Common myeloid progenitor, CD34-positive (primary cell): ENCODE measurements at regions not wholly inside any gene's neighbourhood (a gene's known extent, or its start where the extent isn't known, plus 50 kb on each side); places are given as distances from the start of the nearest gene placed in this dataset.

Source experiments
- CTCF ChIA-PET: fragments of 350-600 bp; sonication (Branson Sonifier 250); formaldehyde crosslinking; loops from one replicate; lab custom pipeline; 2021; ENCODE audit warnings: antibody characterized with exemption; lab: Charles Lee
- POLR2A ChIA-PET: fragments of 350-600 bp; sonication (Branson Sonifier 250); formaldehyde crosslinking; loops from one replicate; lab custom pipeline; 2021; ENCODE audit warnings: antibody characterized with exemption; lab: Charles Lee
- DNase-seq, 3 donors: peaks; one replicate each; pipeline versions ENCODE4 v3.0.0 to v3.0.0-alpha.2; 2013
- H3K27ac ChIP-seq, 2 experiments: 1 replicate in 1 of 2; 2 replicates in 1 of 2; pipeline ENCODE4 v1.7.0; 2013; ENCODE audit warnings: inconsistent platforms in 2 of 2, low read length in 2 of 2, mild to moderate bottlenecking in 2 of 2, low read depth in 1 of 2, moderate library complexity in 1 of 2; ENCODE audit not compliant: severe bottlenecking in 2 of 2, insufficient read depth in 1 of 2, poor library complexity in 1 of 2
- H3K27me3 ChIP-seq, 5 experiments: replicated peaks in 2 of 5; 1 replicate in 3 of 5; 2 replicates in 2 of 5; pipeline versions ENCODE4 v1.6.1 to v1.7.0; 2013; ENCODE audit warnings: low read length in 4 of 5, mild to moderate bottlenecking in 2 of 5, moderate library complexity in 2 of 5, inconsistent platforms in 1 of 5; ENCODE audit not compliant: insufficient read depth in 5 of 5, control insufficient read depth in 4 of 5
- H3K36me3 ChIP-seq, 4 experiments: 1 replicate in 2 of 4; 2 replicates in 2 of 4; pipeline versions ENCODE4 v1.6.1 to v1.7.0; 2013; ENCODE audit warnings: low read length in 3 of 4, control low read depth in 1 of 4, mild to moderate bottlenecking in 1 of 4; ENCODE audit not compliant: control insufficient read depth in 4 of 4, insufficient read depth in 4 of 4
- H3K4me1 ChIP-seq, 4 experiments: 1 replicate in 3 of 4; 2 replicates in 1 of 4; pipeline versions ENCODE4 v1.6.1 to v1.7.1; 2013; ENCODE audit warnings: low read length in 3 of 4, mild to moderate bottlenecking in 3 of 4, control low read depth in 1 of 4, inconsistent platforms in 1 of 4, moderate library complexity in 1 of 4; ENCODE audit not compliant: control insufficient read depth in 4 of 4, insufficient read depth in 4 of 4; ENCODE audit errors: control extremely low read depth in 1 of 4
- H3K4me3 ChIP-seq, 7 experiments: 1 replicate in 4 of 7; 2 replicates in 3 of 7; pipeline versions ENCODE4 v1.5.1 to v1.7.0; 2013; ENCODE audit warnings: mild to moderate bottlenecking in 7 of 7, low read length in 6 of 7, moderate library complexity in 6 of 7, inconsistent platforms in 2 of 7, low read depth in 2 of 7, control low read depth in 1 of 7; ENCODE audit not compliant: insufficient read depth in 4 of 7, control insufficient read depth in 1 of 7; ENCODE audit errors: extremely low read depth in 1 of 7
- H3K9me3 ChIP-seq, 5 experiments: 1 replicate in 4 of 5; 2 replicates in 1 of 5; pipeline versions ENCODE4 v1.6.1 to v1.7.1; 2013; ENCODE audit warnings: low read length in 4 of 5, mild to moderate bottlenecking in 2 of 5, inconsistent platforms in 1 of 5, low read depth in 1 of 5, moderate library complexity in 1 of 5; ENCODE audit not compliant: control insufficient read depth in 4 of 5, insufficient read depth in 2 of 5; ENCODE audit errors: control extremely low read depth in 1 of 5
- WGBS: methylation state at CpG from one replicate; pipeline ENCODE4 v1.1.5; 2013; ENCODE audit not compliant: insufficient coverage; 5-methylcytosine and 5-hydroxymethylcytosine counted together

- ChIA-PET POLR2A (interaction anchor here (0.6 kb wide), 1 partner anchor 786 kb away, joined by 3 read pairs; no protein-coding TSS in a partner anchor), CTCF (no interaction called here)
- no peaks in the 10 kb centered on the region for H3K4me1 ChIP-seq
- no peaks in the 10 kb centered on the region for H3K36me3 ChIP-seq
- no peak overlapping the region for H3K27ac ChIP-seq
- DNase-seq, result no peak
- 96% methylated on average over 2 of the region's 3 CpGs for WGBS
- no peaks in the 10 kb centered on the region for H3K9me3 ChIP-seq
- H3K27me3 ChIP-seq, result no peaks in the 10 kb centered on the region
- no peak overlapping the region for H3K4me3 ChIP-seq
Observed at GRCh38 chr5:167122267-167122666, 1169.2 kb upstream of the WWC1 start.

GRCh38 chr5:167123126-167123525 is 1168.3 kb upstream of the WWC1 start:
- no peak overlapping the region for H3K27ac ChIP-seq
- H3K9me3 ChIP-seq, result no peaks in the 10 kb centered on the region
- 100% methylated on average over 5 of the region's 7 CpGs for WGBS
- no peaks in the 10 kb centered on the region for H3K4me1 ChIP-seq
- no peaks in the 10 kb centered on the region for H3K36me3 ChIP-seq
- DNase-seq, result no peak
- H3K4me3 ChIP-seq, result no peak overlapping the region
- H3K27me3 ChIP-seq, result no peaks in the 10 kb centered on the region
- ChIA-PET POLR2A (no interaction called here), CTCF (no interaction called here)

GRCh38 chr5:167128581-167128980 is 1162.9 kb upstream of the WWC1 start:
- no peak for DNase-seq
- WGBS, result 72% methylated on average over 2 of the region's 3 CpGs
- Histone ChIP-seq H3K27ac (no peak overlapping the region), H3K27me3 (no peaks in the 10 kb centered on the region), H3K4me1 (no peaks in the 10 kb centered on the region), H3K36me3 (no peaks in the 10 kb centered on the region), H3K9me3 (no peaks in the 10 kb centered on the region), H3K4me3 (no peak overlapping the region)
- ChIA-PET CTCF (no interaction called here), POLR2A (no interaction called here)

GRCh38 chr5:167140548-167141291 is 1150.7 kb upstream of the WWC1 start:
- Histone ChIP-seq H3K4me1 (no peaks in the 10 kb centered on the region), H3K27ac (no peak overlapping the region), H3K36me3 (no peaks in the 10 kb centered on the region), H3K4me3 (no peak overlapping the region), H3K27me3 (no peaks in the 10 kb centered on the region), H3K9me3 (no peaks in the 10 kb centered on the region)
- DNase-seq, result no peak
- CTCF ChIA-PET, result no interaction called here
- WGBS, result 98% methylated on average over 5 of the region's 8 CpGs
- POLR2A ChIA-PET, result no interaction called here

GRCh38 chr5:167143716-167144115 is 1147.7 kb upstream of the WWC1 start:
- Histone ChIP-seq H3K9me3 (no peaks in the 10 kb centered on the region), H3K4me1 (no peaks in the 10 kb centered on the region), H3K27me3 (no peaks in the 10 kb centered on the region), H3K36me3 (no peaks in the 10 kb centered on the region), H3K4me3 (no peak overlapping the region), H3K27ac (no peak overlapping the region)
- WGBS, result 99% methylated on average over 6 of the region's 9 CpGs
- CTCF ChIA-PET, result no interaction called here
- POLR2A ChIA-PET, result interaction anchor here (0.7 kb wide), 1 partner anchor 46 kb away, joined by 4 read pairs; no protein-coding TSS in a partner anchor
- DNase-seq, result no peak

- ChIA-PET POLR2A (no interaction called here), CTCF (no interaction called here)
- Histone ChIP-seq H3K4me3 (no peak overlapping the region), H3K9me3 (no peaks in the 10 kb centered on the region), H3K27ac (no peak overlapping the region), H3K36me3 (no peaks in the 10 kb centered on the region), H3K4me1 (no peaks in the 10 kb centered on the region), H3K27me3 (no peaks in the 10 kb centered on the region)
- WGBS, result 96% methylated on average over 5 of the region's 7 CpGs
- no peak for DNase-seq
Observed at GRCh38 chr5:167145841-167146240, 1145.6 kb upstream of the WWC1 start.

GRCh38 chr5:167147879-167148278 is 1143.6 kb upstream of the WWC1 start:
- Histone ChIP-seq H3K9me3 (no peaks in the 10 kb centered on the region), H3K27me3 (no peaks in the 10 kb centered on the region), H3K4me1 (no peaks in the 10 kb centered on the region), H3K4me3 (no peak overlapping the region), H3K27ac (no peak overlapping the region), H3K36me3 (no peaks in the 10 kb centered on the region)
- POLR2A ChIA-PET, result no interaction called here
- WGBS, result no CpG with 5 or more reads among the region's 3 CpGs
- DNase-seq, result no peak
- CTCF ChIA-PET, result no interaction called here
